GF-D8 (cell line): ENCODE measurements at regions not wholly inside any gene's neighbourhood (a gene's known extent, or its start where the extent isn't known, plus 50 kb on each side); places are given as distances from the start of the nearest gene placed in this dataset.
A peak's percentile ranks its signal among the peaks of the same experiment; 100 is the strongest.
"Not testable (repeated sequence)": the region's sequence is repeated elsewhere in the genome, so short reads cannot be mapped to it uniquely, and the experiment has no call there.

Source experiments
- DNase-seq: peaks from one replicate; lab custom pipeline; 2025; lab: John Stamatoyannopoulos, UW

- no peak for DNase-seq
Observed at GRCh38 chr15:56568466-56569167, 103.7 kb upstream of the MNS1 start.

- no peak for DNase-seq
Observed at GRCh38 chr15:56557415-56557814, 92.5 kb upstream of the MNS1 start.

- DNase-seq = no peak
Observed at GRCh38 chr15:56553486-56553885, 88.5 kb upstream of the MNS1 start.

GRCh38 chr15:56552659-56553058 lies 87.7 kb upstream of the MNS1 start:
- DNase-seq = no peak

- not testable (repeated sequence) for DNase-seq
Observed at GRCh38 chr15:56540570-56540969, 75.6 kb upstream of the MNS1 start.

GRCh38 chr15:56540157-56540556 lies 75.2 kb upstream of the MNS1 start:
- not testable (repeated sequence) for DNase-seq

- DNase-seq = no peak
Observed at GRCh38 chr15:56538901-56539545, 74.1 kb upstream of the MNS1 start.

GRCh38 chr15:56537881-56538280 lies 72.9 kb upstream of the MNS1 start:
- DNase-seq = peak; percentile 43

GRCh38 chr15:56534728-56535127 lies 69.8 kb upstream of the MNS1 start:
- no peak for DNase-seq

- no peak for DNase-seq
Observed at GRCh38 chr15:56533731-56534403, 68.9 kb upstream of the MNS1 start.

GRCh38 chr15:56532721-56533460 lies 68.0 kb upstream of the MNS1 start:
- no peak for DNase-seq

GRCh38 chr15:56530157-56530556 lies 65.2 kb upstream of the MNS1 start:
- no peak for DNase-seq

GRCh38 chr15:56528136-56528535 lies 63.2 kb upstream of the MNS1 start:
- no peak for DNase-seq

- no peak for DNase-seq
Observed at GRCh38 chr15:56524915-56525314, 60.0 kb upstream of the MNS1 start.

GRCh38 chr15:56523521-56523920 lies 58.6 kb upstream of the MNS1 start:
- no peak for DNase-seq

GRCh38 chr15:56519000-56519399 lies 54.1 kb upstream of the MNS1 start:
- no peak for DNase-seq
